MM.1S (cell line): ENCODE measurements at regions not wholly inside any gene's neighbourhood (a gene's known extent, or its start where the extent isn't known, plus 50 kb on each side); places are given as distances from the start of the nearest gene placed in this dataset.

Experiments used
- DNase-seq: peaks from one replicate; pipeline ENCODE4 v3.0.0-alpha.2; 2015
- H2AFZ ChIP-seq: fragments of 300-600 bp; sonication (generic); 2 replicates; pipeline ENCODE4 v1.6.0; 2016; ENCODE audit warnings: antibody characterized with exemption, low read length
- H3F3A ChIP-seq: fragments of 300-600 bp; sonication (generic); 2 replicates; pipeline ENCODE4 v1.6.1; 2016; ENCODE audit warnings: mild to moderate bottlenecking, antibody characterized with exemption, low read length, moderate library complexity, mixed read lengths; ENCODE audit not compliant: insufficient read depth
- H3K27ac ChIP-seq: fragments of 300-600 bp; sonication (generic); 2 replicates; pipeline ENCODE4 v1.5.1; 2016; ENCODE audit warnings: mild to moderate bottlenecking, low read length
- H3K27me3 ChIP-seq: fragments of 300-600 bp; sonication (generic); replicated peaks from 2 replicates; pipeline ENCODE4 v1.6.0; 2016; ENCODE audit warnings: low read length; ENCODE audit not compliant: insufficient read depth
- H3K36me3 ChIP-seq: fragments of 300-600 bp; sonication (generic); replicated peaks from 2 replicates; pipeline ENCODE4 v1.6.1; 2016; ENCODE audit warnings: mild to moderate bottlenecking, low read length, mixed read lengths; ENCODE audit not compliant: insufficient read depth
- H3K4me1 ChIP-seq: fragments of 300-600 bp; sonication (generic); 2 replicates; pipeline ENCODE4 v1.6.1; 2016; ENCODE audit warnings: low read length, mixed read lengths
- H3K4me2 ChIP-seq: fragments of 300-600 bp; sonication (generic); 2 replicates; pipeline ENCODE4 v1.6.0; 2016; ENCODE audit warnings: low read depth, low read length
- H3K4me3 ChIP-seq: fragments of 300-600 bp; sonication (generic); 2 replicates; pipeline ENCODE4 v1.5.1; 2016; ENCODE audit warnings: low read length, mixed read lengths
- H3K79me2 ChIP-seq: fragments of 300-600 bp; sonication (generic); 2 replicates; pipeline ENCODE4 v1.6.1; 2016; ENCODE audit warnings: mixed run types, low read length, mixed read lengths
- H3K9ac ChIP-seq: fragments of 300-600 bp; sonication (generic); 2 replicates; pipeline ENCODE4 v1.6.1; 2016; ENCODE audit warnings: low read length, mixed read lengths
- H3K9me2 ChIP-seq: fragments of 300-600 bp; sonication (generic); replicated peaks from 2 replicates; pipeline ENCODE4 v1.6.1; 2016; ENCODE audit warnings: mild to moderate bottlenecking, low read length, mixed read lengths; ENCODE audit not compliant: insufficient read depth
- H3K9me3 ChIP-seq: fragments of 300-600 bp; sonication (generic); replicated peaks from 2 replicates; pipeline ENCODE4 v1.6.1; 2016; ENCODE audit warnings: mild to moderate bottlenecking, low read length, mixed read lengths; ENCODE audit not compliant: insufficient read depth
- H4K20me1 ChIP-seq: fragments of 300-600 bp; sonication (generic); 2 replicates; pipeline ENCODE4 v1.6.1; 2016; ENCODE audit warnings: mild to moderate bottlenecking, low read length, moderate library complexity, mixed read lengths; ENCODE audit not compliant: insufficient read depth
- EZH2 ChIP-seq: fragments of 300-600 bp; sonication (generic); optimal IDR thresholded peaks from 2 replicates; pipeline ENCODE3; 2017; ENCODE audit warnings: low read depth, mild to moderate bottlenecking, antibody characterized with exemption, low read length, mixed read lengths
- EZH2phosphoT487 ChIP-seq: fragments of 300-600 bp; sonication (generic); IDR thresholded peaks from 2 replicates; pipeline ENCODE4 v1.6.1; 2018; ENCODE audit warnings: antibody characterized with exemption, low read length
- TF ChIP-seq, protein P1 (sequence below): fragments of 300-600 bp; sonication (generic); IDR thresholded peaks from 2 replicates; pipeline ENCODE4 v1.5.1; 2016; ENCODE audit warnings: antibody characterized with exemption, low read length, mixed read lengths

GRCh38 chr11:134541951-134542350, 129.9 kb upstream of the B3GAT1 start:
- Histone ChIP-seq H3K27ac (no peak overlapping the region), H3K4me3 (no peak overlapping the region), H3K27me3 (no peaks in the 10 kb centered on the region), H3K4me2 (no peak overlapping the region), H3K36me3 (no peaks in the 10 kb centered on the region), H3K4me1 (no peaks in the 10 kb centered on the region), H3K9ac (no peak overlapping the region), H3K9me3 (no peaks in the 10 kb centered on the region), H3K9me2 (no peaks in the 10 kb centered on the region), H4K20me1 (no peaks in the 10 kb centered on the region), H3K79me2 (no peaks in the 10 kb centered on the region), H3F3A (no peaks in the 10 kb centered on the region), H2AFZ (no peak overlapping the region)
- no peak for TF ChIP-seq EZH2
- no peak for TF ChIP-seq EZH2phosphoT487
- TF ChIP-seq, protein P1, sequence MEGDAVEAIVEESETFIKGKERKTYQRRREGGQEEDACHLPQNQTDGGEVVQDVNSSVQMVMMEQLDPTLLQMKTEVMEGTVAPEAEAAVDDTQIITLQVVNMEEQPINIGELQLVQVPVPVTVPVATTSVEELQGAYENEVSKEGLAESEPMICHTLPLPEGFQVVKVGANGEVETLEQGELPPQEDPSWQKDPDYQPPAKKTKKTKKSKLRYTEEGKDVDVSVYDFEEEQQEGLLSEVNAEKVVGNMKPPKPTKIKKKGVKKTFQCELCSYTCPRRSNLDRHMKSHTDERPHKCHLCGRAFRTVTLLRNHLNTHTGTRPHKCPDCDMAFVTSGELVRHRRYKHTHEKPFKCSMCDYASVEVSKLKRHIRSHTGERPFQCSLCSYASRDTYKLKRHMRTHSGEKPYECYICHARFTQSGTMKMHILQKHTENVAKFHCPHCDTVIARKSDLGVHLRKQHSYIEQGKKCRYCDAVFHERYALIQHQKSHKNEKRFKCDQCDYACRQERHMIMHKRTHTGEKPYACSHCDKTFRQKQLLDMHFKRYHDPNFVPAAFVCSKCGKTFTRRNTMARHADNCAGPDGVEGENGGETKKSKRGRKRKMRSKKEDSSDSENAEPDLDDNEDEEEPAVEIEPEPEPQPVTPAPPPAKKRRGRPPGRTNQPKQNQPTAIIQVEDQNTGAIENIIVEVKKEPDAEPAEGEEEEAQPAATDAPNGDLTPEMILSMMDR, result no peak
- DNase-seq, result no peak

DNA sequence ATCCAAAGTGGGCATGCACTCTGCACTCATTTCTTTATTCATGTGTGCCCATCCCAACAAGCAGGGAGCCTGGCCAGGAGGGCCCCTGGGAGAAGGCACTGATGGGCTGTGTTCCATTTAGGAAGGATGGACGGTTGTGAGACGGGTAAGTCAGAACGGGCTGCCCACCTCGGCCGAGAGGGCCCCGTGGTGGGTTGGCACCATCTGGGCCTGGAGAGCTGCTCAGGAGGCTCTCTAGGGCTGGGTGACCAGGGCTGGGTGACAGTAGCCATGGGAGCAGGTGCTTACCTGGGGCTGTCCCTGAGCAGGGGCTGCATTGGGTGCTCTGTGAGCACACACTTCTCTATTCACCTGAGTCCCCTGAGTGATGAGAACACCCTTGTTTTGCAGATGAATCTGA, 129.3 kb upstream of the B3GAT1 start:
- Histone ChIP-seq H3K4me3 (no peak overlapping the region), H3K79me2 (no peaks in the 10 kb centered on the region), H3K9ac (no peak overlapping the region), H3F3A (no peaks in the 10 kb centered on the region), H3K9me2 (no peaks in the 10 kb centered on the region), H3K27me3 (no peaks in the 10 kb centered on the region), H3K4me2 (no peak overlapping the region), H3K9me3 (no peaks in the 10 kb centered on the region), H3K4me1 (no peaks in the 10 kb centered on the region), H2AFZ (no peak overlapping the region), H3K27ac (no peak overlapping the region), H3K36me3 (no peaks in the 10 kb centered on the region), H4K20me1 (no peaks in the 10 kb centered on the region)
- no peak for TF ChIP-seq EZH2
- DNase-seq, result no peak

DNA sequence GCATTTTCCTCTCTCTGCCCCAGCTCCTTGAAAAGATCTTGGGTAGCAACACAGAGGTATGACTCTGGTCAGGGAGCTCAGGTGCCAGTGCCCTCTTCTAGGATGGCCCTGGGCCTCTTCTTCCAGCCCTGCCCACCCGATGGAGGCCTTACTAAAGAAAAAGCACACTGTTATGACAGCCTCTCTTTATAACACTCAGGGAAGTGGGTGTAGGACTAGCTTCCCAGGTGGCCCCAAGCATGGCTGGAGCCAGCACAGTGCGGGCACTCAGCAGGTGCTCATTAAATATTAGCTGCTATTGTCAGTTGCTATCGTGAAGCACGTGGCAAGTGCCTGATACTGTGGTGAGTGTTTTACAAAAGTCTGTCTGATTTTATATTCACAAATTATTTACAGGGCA, 127.2 kb upstream of the B3GAT1 start:
- TF ChIP-seq EZH2phosphoT487, result no peak
- no peak for TF ChIP-seq EZH2
- TF ChIP-seq, protein P1, result no peak
- no peak overlapping the region for H2AFZ ChIP-seq
- H3K4me3 ChIP-seq, result no peak overlapping the region
- H3K79me2 ChIP-seq, result no peaks in the 10 kb centered on the region
- H3K9me2 ChIP-seq, result no peaks in the 10 kb centered on the region
- no peaks in the 10 kb centered on the region for H3K27me3 ChIP-seq
- H3K4me2 ChIP-seq, result no peak overlapping the region
- no peaks in the 10 kb centered on the region for H3K4me1 ChIP-seq
- H4K20me1 ChIP-seq, result no peaks in the 10 kb centered on the region
- no peaks in the 10 kb centered on the region for H3F3A ChIP-seq
- no peak for DNase-seq
- H3K9me3 ChIP-seq, result no peaks in the 10 kb centered on the region
- no peaks in the 10 kb centered on the region for H3K36me3 ChIP-seq
- no peak overlapping the region for H3K27ac ChIP-seq
- no peak overlapping the region for H3K9ac ChIP-seq

- Histone ChIP-seq H3K27me3 (no peaks in the 10 kb centered on the region), H3F3A (no peaks in the 10 kb centered on the region), H3K9me3 (no peaks in the 10 kb centered on the region), H2AFZ (no peak overlapping the region), H3K4me1 (no peaks in the 10 kb centered on the region), H3K27ac (no peak overlapping the region), H3K36me3 (no peaks in the 10 kb centered on the region), H3K4me2 (no peak overlapping the region), H3K9me2 (no peaks in the 10 kb centered on the region), H4K20me1 (no peaks in the 10 kb centered on the region), H3K9ac (no peak overlapping the region), H3K79me2 (no peaks in the 10 kb centered on the region), H3K4me3 (no peak overlapping the region)
- DNase-seq, result no peak
- TF ChIP-seq EZH2 (no peak), EZH2phosphoT487 (no peak)
Observed at GRCh38 chr11:134538742-134539141, 126.7 kb upstream of the B3GAT1 start.
